IPS-18c (cell line): ENCODE measurements at regions not wholly inside any gene's neighbourhood (a gene's known extent, or its start where the extent isn't known, plus 50 kb on each side); places are given as distances from the start of the nearest gene placed in this dataset.
"Not testable (repeated sequence)": the region's sequence is repeated elsewhere in the genome, so short reads cannot be mapped to it uniquely, and the experiment has no call there.

Experiments used
- H3K4me3 ChIP-seq: 2 replicates; pipeline ENCODE4 v1.7.0; 2013; ENCODE audit warnings: low read depth, mild to moderate bottlenecking, low read length, moderate library complexity; ENCODE audit not compliant: insufficient read depth
- H3K9me3 ChIP-seq: one replicate; pipeline ENCODE4 v1.6.1; 2013; ENCODE audit warnings: mild to moderate bottlenecking, low read length, moderate library complexity; ENCODE audit not compliant: control insufficient read depth, insufficient read depth

- no peak overlapping the region for H3K4me3 ChIP-seq
- no peaks in the 10 kb centered on the region for H3K9me3 ChIP-seq
Measured at GRCh38 chr4:23969635-23970145, 79.8 kb upstream of the PPARGC1A start.

- Histone ChIP-seq H3K9me3 (no peaks in the 10 kb centered on the region), H3K4me3 (no peak overlapping the region)
Measured at GRCh38 chr4:23967281-23967680, 77.4 kb upstream of the PPARGC1A start.

- no peak overlapping the region for H3K4me3 ChIP-seq
Measured at GRCh38 chr4:23966725-23967124, 76.9 kb upstream of the PPARGC1A start.

GRCh38 chr4:23962462-23962861, 72.6 kb upstream of the PPARGC1A start:
- no peaks in the 10 kb centered on the region for H3K9me3 ChIP-seq
- no peak overlapping the region for H3K4me3 ChIP-seq

More at GRCh38 chr4:23966725-23967124, 76.9 kb upstream of the PPARGC1A start:
- no peaks in the 10 kb centered on the region for H3K9me3 ChIP-seq

DNA sequence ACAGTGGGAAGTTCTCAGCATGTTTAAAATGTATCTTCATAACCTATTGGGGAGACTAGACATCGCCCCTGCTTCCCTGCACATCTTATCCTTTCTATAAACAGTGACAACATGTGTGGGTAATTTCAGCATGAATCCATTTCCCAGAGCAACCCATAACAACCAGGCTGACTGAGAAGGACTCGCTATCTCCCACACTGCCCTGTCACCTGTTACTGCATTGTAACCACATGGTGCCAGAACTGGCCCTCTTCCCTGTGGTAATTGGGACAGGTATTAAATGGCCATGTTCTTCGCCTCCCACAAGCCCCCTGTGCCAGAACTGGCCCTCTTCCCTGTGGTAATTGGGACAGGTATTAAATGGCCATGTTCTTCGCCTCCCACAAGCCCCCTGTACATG, 71.5 kb upstream of the PPARGC1A start:
- not testable (repeated sequence) for H3K9me3 ChIP-seq, H3K4me3 ChIP-seq

DNA sequence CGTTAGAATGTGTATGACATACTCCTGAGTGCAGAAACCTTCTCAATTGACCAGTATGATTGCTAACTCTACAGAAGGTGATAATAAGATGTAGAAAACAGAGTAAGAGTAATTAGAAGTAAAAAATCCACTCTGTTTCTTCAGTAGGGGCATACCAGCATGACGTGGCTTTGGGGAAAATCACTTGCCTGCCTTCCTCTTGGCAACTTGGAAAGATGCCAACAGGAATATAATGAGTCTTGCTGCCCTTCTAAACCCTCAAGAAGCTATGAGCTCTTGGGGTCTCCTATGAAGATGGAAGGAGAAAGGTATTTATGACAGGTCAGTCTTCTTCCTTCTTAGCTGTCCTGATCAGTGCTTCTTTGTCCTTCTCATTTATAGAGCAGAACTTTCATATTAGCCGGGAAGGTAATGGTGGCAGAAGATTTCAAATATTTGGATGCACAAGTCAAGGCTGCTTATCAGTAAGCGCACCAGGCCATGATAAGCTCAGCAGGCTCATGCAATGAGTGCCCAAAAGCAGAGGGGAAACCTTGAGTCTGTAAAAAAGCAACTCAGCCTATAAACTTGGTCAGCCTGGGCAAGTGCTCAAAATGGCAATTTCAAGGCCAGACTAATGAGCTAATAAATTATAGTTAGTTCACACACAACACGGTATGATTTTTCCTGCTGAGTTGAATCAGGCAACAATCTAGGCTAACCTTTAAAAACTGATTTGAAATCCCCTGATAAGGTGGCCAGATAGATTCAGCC, 69.7 kb upstream of the PPARGC1A start:
- no peaks in the 10 kb centered on the region for H3K9me3 ChIP-seq
- H3K4me3 ChIP-seq: no peak overlapping the region

DNA sequence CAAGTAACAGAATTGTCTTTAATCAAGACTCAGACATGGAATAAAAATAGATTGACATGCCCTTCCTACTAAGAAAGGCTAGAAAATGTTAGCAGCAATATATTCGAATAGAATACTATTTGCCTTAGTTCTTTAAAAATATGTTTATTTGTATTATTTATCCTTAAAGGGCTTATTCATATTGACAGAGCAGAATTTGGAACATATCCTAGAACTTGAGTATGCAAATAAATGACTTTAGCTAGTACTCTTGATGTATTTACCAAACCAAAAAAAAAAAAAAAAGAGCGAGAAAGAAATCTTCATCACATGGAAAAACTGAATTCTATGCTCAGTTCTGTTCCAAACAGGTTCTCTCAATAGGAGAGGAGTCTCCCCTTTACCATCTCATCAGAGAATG, 68.9 kb upstream of the PPARGC1A start:
- no peaks in the 10 kb centered on the region for H3K9me3 ChIP-seq

GRCh38 chr4:23957465-23957864, 67.6 kb upstream of the PPARGC1A start:
- Histone ChIP-seq H3K4me3 (no peak overlapping the region), H3K9me3 (no peaks in the 10 kb centered on the region)

More for the DNA sequence above, 68.9 kb upstream of the PPARGC1A start:
- no peak overlapping the region for H3K4me3 ChIP-seq

DNA sequence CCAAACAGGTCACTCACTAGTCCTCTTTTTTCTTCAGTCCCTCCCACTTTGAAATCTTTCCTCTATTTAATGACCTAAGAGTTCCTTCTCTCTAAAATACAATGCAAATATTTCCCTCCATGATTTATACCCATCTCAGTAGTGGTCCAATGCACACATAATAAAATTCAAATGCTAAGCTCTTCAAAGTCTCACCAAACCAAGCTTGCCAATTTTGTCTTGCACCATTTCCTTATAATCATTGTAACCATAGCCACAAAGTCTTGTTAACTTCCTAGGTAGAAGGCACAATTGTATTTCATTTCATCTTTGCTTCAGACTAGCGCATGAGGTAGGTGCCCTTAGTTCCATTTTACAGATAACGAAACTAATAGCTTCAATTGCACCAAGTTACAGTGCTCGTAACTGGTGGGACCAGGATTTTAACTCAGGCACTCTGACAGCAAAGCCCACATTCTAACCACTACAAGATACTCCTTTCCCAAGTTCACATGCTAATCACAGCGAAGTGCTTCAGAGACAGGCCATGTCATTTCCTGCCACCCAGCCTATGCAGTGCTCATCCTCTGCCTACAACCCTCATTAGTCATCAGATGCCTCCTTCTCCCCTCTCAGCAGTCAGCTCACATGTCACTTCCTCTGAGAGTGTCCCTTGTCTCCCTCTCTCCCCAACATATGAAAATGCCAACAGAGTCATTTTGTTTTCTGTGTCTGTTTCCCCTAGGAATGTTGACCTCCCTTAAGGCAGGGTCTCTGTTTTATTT, 66.9 kb upstream of the PPARGC1A start:
- H3K4me3 ChIP-seq: no peak overlapping the region
- H3K9me3 ChIP-seq: no peaks in the 10 kb centered on the region

GRCh38 chr4:23952258-23952657, 62.4 kb upstream of the PPARGC1A start:
- no peaks in the 10 kb centered on the region for H3K9me3 ChIP-seq
- no peak overlapping the region for H3K4me3 ChIP-seq

DNA sequence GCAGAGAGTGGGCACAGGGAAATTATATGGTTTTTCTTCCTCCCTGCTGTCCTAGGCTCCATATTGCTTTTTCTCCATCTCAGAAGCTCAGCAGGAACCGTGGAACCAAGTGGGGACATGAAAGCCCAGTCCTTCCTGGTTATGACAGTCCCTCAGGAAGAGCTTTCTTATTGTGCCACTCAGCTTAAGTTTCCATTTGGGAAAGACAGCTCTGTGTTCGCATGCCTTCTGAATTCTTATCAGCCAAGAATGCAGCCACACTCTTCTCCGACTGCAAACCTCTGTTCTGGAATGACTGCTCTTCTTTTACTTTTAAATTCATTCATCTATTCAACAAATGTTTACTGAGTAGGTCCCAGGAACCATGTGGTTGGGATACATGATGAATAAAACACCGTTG, 58.0 kb upstream of the PPARGC1A start:
- H3K9me3 ChIP-seq: no peaks in the 10 kb centered on the region
- H3K4me3 ChIP-seq: no peak overlapping the region

GRCh38 chr4:23946299-23946698, 56.5 kb upstream of the PPARGC1A start:
- Histone ChIP-seq H3K9me3 (no peaks in the 10 kb centered on the region), H3K4me3 (no peak overlapping the region)

DNA sequence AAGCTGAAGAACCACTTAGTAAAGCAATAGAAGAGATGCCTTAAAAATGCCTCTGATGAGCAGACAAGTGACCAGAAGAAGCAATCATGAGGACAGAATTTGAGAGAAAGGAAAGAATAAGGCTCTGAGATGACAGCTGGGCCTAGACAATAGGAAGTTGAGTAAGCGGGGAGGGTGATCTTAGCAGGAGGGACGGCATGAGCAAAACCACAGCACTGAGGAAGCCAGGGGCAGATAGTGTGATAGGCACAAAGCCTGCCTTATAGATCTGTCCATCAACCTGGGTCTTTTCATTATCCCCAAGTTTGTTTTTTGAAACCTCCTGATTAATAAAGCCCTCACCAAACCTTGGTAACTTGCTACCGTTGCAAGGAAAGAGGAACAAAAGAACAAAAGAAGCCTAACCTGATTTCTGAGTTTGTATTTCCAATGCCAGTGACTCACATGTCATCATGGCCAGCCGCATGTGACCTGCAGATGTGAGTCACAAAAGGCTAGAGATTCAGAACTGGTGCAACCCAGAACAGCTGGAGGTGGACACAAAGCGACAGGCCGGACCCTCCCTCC, 55.7 kb upstream of the PPARGC1A start:
- H3K9me3 ChIP-seq: no peaks in the 10 kb centered on the region
- no peak overlapping the region for H3K4me3 ChIP-seq

- not testable (repeated sequence) for H3K4me3 ChIP-seq, H3K9me3 ChIP-seq
Measured at GRCh38 chr4:23944556-23944955, 54.7 kb upstream of the PPARGC1A start.

DNA sequence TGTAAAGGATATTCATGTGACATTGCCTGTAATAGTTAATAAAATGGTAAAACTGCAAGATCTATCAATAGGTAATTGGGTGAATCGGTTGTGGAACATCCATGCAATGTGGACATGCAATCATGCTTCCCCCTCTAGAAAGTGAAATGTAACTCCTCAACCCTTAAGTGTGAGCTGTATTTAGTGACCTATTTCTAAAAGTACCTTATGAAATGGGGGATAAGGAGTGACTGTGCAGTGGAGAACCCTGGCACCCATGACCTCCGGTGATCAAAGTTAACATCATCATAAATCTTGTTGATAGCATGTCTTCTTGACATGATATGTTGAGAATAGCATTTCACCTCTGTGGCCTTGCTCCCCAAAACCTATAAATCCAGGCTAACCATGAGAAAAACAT, 53.6 kb upstream of the PPARGC1A start:
- Histone ChIP-seq H3K4me3 (no peak overlapping the region), H3K9me3 (no peaks in the 10 kb centered on the region)

- H3K4me3 ChIP-seq: no peak overlapping the region
- no peaks in the 10 kb centered on the region for H3K9me3 ChIP-seq
Measured at GRCh38 chr4:23942471-23942870, 52.6 kb upstream of the PPARGC1A start.
